Thymus (tissue), 11 donors: ENCODE measurements at regions not wholly inside any gene's neighbourhood (a gene's known extent, or its start where the extent isn't known, plus 50 kb on each side); places are given as distances from the start of the nearest gene placed in this dataset.

Experiments used
- DNase-seq, 9 donors: peaks; one replicate each; pipeline ENCODE4 v3.0.0-alpha.2; 2013; ENCODE audit warnings: low spot score in 9 of 9, low read depth in 6 of 9, missing footprints in 1 of 9
- H3K27ac ChIP-seq, 2 donors: one replicate each; pipeline ENCODE4 v1.5.1; 2013; ENCODE audit warnings: control low read depth in 1 of 2, low read depth in 1 of 2, low read length in 1 of 2, mild to moderate bottlenecking in 1 of 2, moderate library complexity in 1 of 2
- H3K27me3 ChIP-seq, 2 donors: one replicate each; pipeline ENCODE4 v1.5.1; 2013; ENCODE audit warnings: low read length in 1 of 2; ENCODE audit not compliant: control insufficient read depth in 2 of 2, insufficient read depth in 1 of 2
- H3K36me3 ChIP-seq, 2 donors: one replicate each; pipeline ENCODE4 v1.5.1; 2013; ENCODE audit warnings: low read length in 1 of 2, mild to moderate bottlenecking in 1 of 2, moderate library complexity in 1 of 2; ENCODE audit not compliant: control insufficient read depth in 2 of 2, insufficient read depth in 2 of 2
- H3K4me1 ChIP-seq, 2 donors: one replicate each; pipeline ENCODE4 v1.5.1; 2013; ENCODE audit warnings: low read length in 2 of 2; ENCODE audit not compliant: control insufficient read depth in 2 of 2, insufficient read depth in 2 of 2
- H3K4me3 ChIP-seq, 2 donors: one replicate each; pipeline ENCODE4 v1.5.1; 2013; ENCODE audit warnings: low read length in 2 of 2, control low read depth in 1 of 2, mild to moderate bottlenecking in 1 of 2
- H3K9me3 ChIP-seq, 2 donors: one replicate each; pipeline ENCODE4 v1.5.1; 2013; ENCODE audit warnings: low read length in 1 of 2, mild to moderate bottlenecking in 1 of 2; ENCODE audit not compliant: control insufficient read depth in 2 of 2, insufficient read depth in 1 of 2
- WGBS: extraction: QIAGEN DNeasy Blood & Tissue Kit; methylation state at CpG from one replicate; pipeline ENCODE4 v1.1.7; 2013; 5-methylcytosine and 5-hydroxymethylcytosine counted together
- donor health status: healthy.

- H3K36me3 ChIP-seq, result no peaks in the 10 kb centered on the region
- DNase-seq, result no peak
- WGBS, result 92% methylated on average over 3 of the region's 3 CpGs
- H3K27me3 ChIP-seq, result no peaks in the 10 kb centered on the region
- H3K9me3 ChIP-seq, result peaks cover 0 to 5% of the 10 kb centered on the region in 2 donors
- H3K27ac ChIP-seq, result peak overlapping the region in 1 of 2 donors; percentile 46
- no peaks in the 10 kb centered on the region for H3K4me1 ChIP-seq
- no peak overlapping the region for H3K4me3 ChIP-seq
Measured at GRCh38 chr1:96865731-96866685, 144.4 kb downstream of the PTBP2 start.

GRCh38 chr1:96872757-96873156 lies 151.2 kb downstream of the PTBP2 start:
- 86% methylated on average over 2 of the region's 2 CpGs for WGBS
- Histone ChIP-seq H3K36me3 (no peaks in the 10 kb centered on the region), H3K27ac (no peak overlapping the region), H3K4me3 (no peak overlapping the region), H3K27me3 (no peaks in the 10 kb centered on the region), H3K9me3 (peaks cover 0 to 7% of the 10 kb centered on the region in 2 donors), H3K4me1 (no peaks in the 10 kb centered on the region)
- DNase-seq, result no peak

GRCh38 chr1:96878640-96879039 lies 157.1 kb downstream of the PTBP2 start:
- no peak for DNase-seq
- H3K4me1 ChIP-seq, result no peaks in the 10 kb centered on the region
- H3K36me3 ChIP-seq, result no peaks in the 10 kb centered on the region
- H3K27me3 ChIP-seq, result no peaks in the 10 kb centered on the region
- H3K27ac ChIP-seq, result no peak overlapping the region
- H3K9me3 ChIP-seq, result no peaks in the 10 kb centered on the region
- no peak overlapping the region for H3K4me3 ChIP-seq
- WGBS, result 90% methylated on average over 1 of the region's 1 CpG

- Histone ChIP-seq H3K4me1 (no peaks in the 10 kb centered on the region), H3K36me3 (no peaks in the 10 kb centered on the region), H3K27me3 (no peaks in the 10 kb centered on the region), H3K27ac (no peak overlapping the region), H3K4me3 (no peak overlapping the region), H3K9me3 (no peaks in the 10 kb centered on the region)
- no peak for DNase-seq
Measured at GRCh38 chr1:96880626-96881025, 159.0 kb downstream of the PTBP2 start.

GRCh38 chr1:96882096-96882495 lies 160.5 kb downstream of the PTBP2 start:
- Histone ChIP-seq H3K27me3 (no peaks in the 10 kb centered on the region), H3K27ac (no peak overlapping the region), H3K9me3 (no peaks in the 10 kb centered on the region), H3K36me3 (no peaks in the 10 kb centered on the region), H3K4me1 (no peaks in the 10 kb centered on the region), H3K4me3 (no peak overlapping the region)
- no peak for DNase-seq
- 97% methylated on average over 2 of the region's 2 CpGs for WGBS

GRCh38 chr1:96886474-96886873 lies 164.9 kb downstream of the PTBP2 start:
- Histone ChIP-seq H3K27ac (no peak overlapping the region), H3K4me1 (no peaks in the 10 kb centered on the region), H3K9me3 (no peaks in the 10 kb centered on the region), H3K36me3 (no peaks in the 10 kb centered on the region), H3K4me3 (no peak overlapping the region), H3K27me3 (no peaks in the 10 kb centered on the region)
- WGBS, result 92% methylated on average over 4 of the region's 4 CpGs
- DNase-seq, result no peak

- no peaks in the 10 kb centered on the region for H3K9me3 ChIP-seq
- H3K27ac ChIP-seq, result no peak overlapping the region
- H3K4me3 ChIP-seq, result no peak overlapping the region
- whole genome bisulfite sequencing, result 100% methylated on average over 1 of the region's 1 CpG
- no peaks in the 10 kb centered on the region for H3K4me1 ChIP-seq
- DNase-seq, result no peak
- no peaks in the 10 kb centered on the region for H3K36me3 ChIP-seq
- H3K27me3 ChIP-seq, result no peaks in the 10 kb centered on the region
Measured at GRCh38 chr1:96887501-96887900, 165.9 kb downstream of the PTBP2 start.

- H3K27ac ChIP-seq, result no peak overlapping the region
- H3K4me3 ChIP-seq, result no peak overlapping the region
- WGBS, result 94% methylated on average over 10 of the region's 10 CpGs
Measured at GRCh38 chr1:96901783-96902363, 180.3 kb downstream of the PTBP2 start.

GRCh38 chr1:96912248-96912647 lies 190.7 kb downstream of the PTBP2 start:
- DNase-seq, result no peak
- H3K27ac ChIP-seq, result no peak overlapping the region
- 95% methylated on average over 5 of the region's 5 CpGs for WGBS
- no peaks in the 10 kb centered on the region for H3K36me3 ChIP-seq
- no peak overlapping the region for H3K4me3 ChIP-seq
- no peaks in the 10 kb centered on the region for H3K27me3 ChIP-seq
- no peaks in the 10 kb centered on the region for H3K9me3 ChIP-seq
- H3K4me1 ChIP-seq, result no peaks in the 10 kb centered on the region

More at GRCh38 chr1:96901783-96902363, 180.3 kb downstream of the PTBP2 start:
- Histone ChIP-seq H3K9me3 (peaks cover 0 to 4% of the 10 kb centered on the region in 2 donors), H3K36me3 (no peaks in the 10 kb centered on the region), H3K4me1 (no peaks in the 10 kb centered on the region), H3K27me3 (no peaks in the 10 kb centered on the region)
- no peak for DNase-seq
